Activated T-cell treated with anti-CD3 and anti-CD28 coated beads for 48 hours (primary cell): ENCODE measurements at regions not wholly inside any gene's neighbourhood (a gene's known extent, or its start where the extent isn't known, plus 50 kb on each side); places are given as distances from the start of the nearest gene placed in this dataset.

Experiments
- DNase-seq: peaks from one replicate; pipeline ENCODE4 v3.0.0-alpha.2; 2020; ENCODE audit warnings: low read depth

DNA sequence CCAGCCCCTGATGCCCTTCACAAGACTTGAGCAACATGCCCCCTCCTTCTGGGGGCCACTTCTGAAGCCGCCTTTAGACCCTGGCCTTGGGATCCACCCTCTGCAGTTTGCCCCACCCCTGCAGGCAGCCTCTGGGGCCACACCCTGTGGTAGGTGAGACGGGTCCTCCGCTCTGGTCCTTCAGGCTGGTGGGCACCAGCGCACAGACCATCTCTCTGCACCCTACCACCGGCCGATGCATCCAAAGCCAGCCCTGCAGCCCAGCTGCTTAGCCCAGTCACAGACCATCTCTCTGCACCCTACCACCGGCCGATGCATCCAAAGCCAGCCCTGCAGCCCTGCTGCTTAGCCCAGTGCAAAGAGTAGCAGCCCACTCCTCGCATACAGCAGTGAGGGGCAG is 159.3 kb upstream of the ECI2 start:
- DNase-seq, result no peak

DNA sequence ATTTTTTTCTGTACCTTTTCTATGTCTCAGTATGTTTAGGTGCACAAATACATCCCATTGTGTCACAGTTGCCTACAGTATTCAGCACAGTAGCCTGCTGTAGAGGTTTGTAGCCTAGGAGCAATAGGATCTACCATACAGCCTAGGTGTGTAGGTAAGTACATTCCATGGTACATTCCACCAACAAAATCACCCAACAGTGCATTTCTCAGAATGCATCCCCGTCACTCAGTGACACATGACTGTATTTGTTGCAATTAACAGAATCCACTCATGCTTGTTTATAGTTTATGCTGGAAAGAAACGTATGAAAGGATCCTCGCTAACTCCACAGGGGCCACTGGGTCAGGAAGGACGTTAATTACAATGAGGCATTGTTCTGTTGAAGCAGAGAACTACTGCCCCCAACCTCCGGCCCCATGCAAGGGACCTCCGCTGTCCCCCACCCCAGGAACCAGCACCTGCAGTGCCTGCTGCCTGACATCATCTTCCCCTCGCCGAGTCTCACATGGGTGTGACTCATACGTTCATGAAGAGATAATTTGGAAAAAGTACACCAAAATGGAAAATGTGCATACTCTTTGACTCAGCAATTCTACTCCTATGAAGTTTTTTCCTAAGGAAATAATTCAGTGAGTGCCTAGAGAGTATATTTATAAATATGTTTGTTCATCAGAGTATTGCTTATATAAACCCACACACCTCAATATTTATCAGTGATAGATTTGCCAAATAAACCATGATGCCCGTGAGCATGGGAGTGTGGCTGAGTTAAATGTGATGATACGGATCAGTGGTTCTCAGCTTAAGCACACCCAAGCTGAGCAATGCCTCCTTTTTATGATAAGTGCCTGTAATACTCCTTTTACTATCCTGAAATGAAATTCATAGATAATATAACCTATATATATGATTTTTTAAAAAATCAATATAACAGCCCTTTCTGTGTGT is 156.4 kb upstream of the ECI2 start:
- DNase-seq, result no peak

DNA sequence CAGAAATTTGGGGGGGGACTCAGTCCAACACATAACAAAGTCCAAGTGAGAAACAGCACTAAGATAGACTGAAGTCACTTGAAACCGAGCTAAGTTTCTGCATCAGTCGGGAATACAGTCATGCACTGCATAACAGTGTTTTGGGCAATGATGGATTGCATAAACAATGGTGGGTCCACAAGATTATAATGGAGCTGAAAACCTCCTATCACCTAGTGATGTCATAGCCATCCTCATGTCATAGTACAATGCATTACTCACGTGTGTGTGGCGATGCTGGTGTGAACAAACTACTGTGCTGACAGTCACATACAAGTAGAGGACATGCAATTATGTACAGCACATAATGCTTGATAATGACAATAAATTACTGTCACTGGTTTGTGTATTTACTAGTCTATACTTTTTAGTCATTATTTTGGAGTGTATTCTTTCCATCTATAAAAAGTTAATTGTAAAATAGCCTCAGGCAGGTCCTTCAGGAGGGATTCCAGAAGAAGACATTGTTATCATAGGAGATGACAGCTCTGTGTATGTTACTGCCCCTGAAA is 154.5 kb upstream of the ECI2 start:
- no peak for DNase-seq

DNA sequence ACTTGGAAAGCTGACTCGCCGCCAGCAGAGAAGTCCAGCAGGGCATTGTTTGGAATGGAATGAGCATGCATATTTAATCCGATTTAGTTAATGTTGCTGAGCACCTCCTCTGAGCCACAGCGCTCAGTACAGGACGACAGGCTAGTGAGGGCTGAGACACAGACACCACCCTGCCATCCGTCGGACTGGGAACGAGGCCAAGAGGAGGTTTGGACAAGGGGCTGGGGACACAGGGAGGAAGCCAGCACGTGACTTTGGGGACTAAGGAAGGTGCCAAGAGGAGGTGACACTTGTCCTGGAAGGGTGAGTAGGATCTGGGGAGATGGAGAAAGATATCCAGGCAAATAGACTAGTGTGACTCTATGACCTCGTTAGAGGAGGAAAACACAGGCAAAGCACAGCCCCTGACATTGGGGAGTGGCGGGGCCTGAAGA is 152.5 kb upstream of the ECI2 start:
- DNase-seq, result no peak

DNA sequence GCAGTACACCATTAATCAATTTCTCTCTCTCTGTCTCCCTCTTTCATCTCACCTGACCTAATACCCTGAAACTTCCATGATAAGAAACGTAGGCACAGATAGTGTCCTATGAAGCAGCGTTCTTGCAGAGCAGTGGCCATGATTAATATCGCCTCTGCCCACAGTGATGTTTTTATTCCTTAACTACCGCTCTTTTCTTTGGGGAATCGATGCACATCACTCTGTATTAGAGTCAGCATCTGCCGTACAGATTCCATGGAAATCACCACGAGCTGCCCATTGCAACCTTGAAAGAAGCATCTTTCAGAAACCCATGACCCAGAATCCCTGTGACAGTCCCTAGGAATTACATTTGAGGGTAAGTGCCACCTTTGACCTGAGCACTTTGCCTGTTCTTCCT is 152.0 kb upstream of the ECI2 start:
- DNase-seq, result no peak

DNA sequence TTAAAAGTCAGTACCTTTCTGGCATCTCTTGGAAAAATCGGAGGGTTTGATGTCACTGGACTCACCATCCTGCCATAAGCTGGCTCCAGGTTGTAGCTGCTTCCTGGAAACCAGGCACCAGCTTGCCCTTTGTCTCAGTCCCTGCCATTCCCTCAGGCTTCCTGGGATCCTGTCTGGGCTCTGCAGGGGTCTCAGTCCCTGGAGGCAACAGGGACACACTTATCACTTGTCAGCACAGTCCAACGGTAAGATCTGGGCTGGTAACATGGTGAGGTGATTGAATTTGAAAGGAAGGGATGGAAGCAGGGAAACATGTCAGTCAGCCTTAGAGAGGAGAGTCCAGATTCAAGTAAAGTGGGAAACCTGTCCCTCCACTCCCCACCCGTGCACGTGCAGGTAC is 147.6 kb upstream of the ECI2 start:
- no peak for DNase-seq

DNA sequence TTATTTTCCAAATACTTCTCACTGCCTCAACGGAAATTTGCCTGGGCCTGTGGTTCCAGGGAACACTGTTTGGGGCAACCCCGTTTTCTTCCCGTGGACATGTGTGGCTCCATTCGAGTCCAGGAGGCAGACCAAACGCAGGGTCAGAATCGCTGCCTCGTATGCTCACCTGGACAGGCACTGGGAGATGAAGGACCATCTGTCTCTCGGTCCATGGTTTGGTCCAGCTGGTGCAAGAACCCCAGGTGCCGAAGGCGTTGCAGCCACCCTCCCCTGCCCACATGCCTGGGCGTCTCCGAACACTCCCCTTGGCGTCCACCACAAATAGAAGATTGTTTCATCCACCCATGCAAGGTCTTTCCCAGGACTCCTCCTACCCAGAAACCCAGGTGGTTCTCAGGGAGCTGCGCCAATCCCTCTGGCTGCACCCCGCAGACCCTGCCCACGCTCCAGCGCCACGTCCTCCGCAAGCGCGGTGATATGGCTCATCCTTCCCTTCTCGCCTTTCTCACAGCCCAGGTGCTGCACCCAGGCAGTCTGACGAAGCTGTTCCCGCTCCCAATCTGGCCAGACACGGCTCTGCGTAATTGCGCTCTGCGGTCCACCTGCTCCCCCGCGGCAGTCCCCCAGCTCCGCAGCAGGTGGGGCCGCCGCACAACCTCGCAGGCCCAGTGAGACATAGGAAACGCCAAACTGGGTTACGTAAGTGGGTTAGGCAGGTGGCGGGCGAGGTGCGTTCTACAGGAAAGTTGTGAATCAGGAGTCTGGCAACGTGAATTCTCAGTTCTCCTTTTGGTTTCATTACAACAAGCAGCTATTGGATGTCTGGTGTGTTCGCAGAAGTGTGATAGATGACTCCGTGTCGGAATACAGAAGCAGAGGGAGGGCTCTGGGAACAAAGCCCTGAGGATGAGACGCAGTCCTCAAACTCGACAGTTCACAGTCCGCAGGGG is 146.2 kb upstream of the ECI2 start:
- peak; percentile 23 for DNase-seq

DNA sequence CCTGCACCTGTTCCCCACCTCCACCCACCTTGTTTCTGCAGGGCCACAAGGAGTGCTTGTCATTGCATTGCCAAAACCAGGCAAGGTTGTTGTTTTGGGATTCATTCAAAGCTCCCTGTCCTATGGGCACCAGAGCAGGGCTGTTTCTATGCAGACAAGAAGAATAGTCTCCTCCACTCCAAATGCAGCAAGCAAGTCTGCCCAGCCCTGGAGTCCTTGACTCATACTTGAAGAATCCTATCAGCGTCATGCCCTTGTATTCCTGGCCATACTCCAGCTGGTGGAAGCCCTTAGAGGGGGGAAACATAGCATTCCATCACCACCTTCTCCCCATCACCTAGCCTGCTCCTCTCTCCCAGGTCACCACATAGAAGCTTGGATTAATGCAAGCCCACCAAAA is 145.3 kb upstream of the ECI2 start:
- no peak for DNase-seq

DNA sequence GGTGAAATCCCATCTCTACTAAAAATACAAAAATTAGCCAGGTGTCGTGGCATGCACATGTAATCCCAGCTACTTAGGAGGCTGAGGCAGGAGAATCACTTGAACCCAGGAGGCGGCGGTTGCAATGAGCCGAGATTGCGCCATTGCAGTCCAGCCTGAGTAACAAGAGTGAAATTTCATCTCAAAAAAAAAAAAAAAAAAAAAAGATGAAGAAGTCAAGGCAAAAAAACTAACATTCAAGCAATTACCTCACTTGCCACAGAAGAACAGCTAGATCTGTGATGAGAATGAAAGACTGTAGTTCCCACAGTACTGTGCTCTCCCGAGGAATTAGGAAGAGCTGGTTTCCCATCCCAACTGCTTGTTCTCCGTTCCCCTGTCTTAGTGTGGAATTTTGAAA is 144.7 kb upstream of the ECI2 start:
- DNase-seq, result no peak

DNA sequence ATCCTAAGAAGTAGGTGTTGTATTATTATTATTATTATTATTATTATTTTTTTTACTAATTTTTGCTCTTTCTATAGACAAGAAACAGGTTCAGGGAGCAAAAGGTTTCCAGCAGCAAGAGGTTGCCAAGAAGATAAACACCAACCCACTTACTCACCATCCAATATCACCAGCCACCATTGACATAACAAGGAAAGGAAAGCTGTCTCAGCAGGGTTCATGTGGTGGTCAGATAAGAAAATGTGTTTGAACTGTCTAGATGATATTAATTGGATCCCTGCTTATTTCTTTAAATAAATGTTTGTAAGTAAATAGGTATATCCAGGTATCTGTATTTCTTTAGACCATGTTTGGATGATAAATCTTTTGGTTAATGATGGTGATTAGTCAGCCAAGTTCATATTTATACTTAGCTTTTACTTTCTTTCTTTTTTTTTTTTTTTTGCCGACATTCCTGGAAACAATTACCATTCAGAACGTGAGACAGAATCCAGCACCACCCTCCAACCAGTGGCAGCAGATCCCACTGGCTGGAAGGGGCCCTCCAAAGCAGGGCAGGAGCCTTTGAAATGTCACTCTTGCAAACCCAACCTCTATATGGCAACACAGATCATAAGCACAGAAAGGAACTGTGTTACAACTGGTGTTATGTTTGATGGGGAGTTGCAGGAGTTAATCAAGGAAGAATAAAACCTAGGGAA is 139.2 kb upstream of the ECI2 start:
- no peak for DNase-seq

DNA sequence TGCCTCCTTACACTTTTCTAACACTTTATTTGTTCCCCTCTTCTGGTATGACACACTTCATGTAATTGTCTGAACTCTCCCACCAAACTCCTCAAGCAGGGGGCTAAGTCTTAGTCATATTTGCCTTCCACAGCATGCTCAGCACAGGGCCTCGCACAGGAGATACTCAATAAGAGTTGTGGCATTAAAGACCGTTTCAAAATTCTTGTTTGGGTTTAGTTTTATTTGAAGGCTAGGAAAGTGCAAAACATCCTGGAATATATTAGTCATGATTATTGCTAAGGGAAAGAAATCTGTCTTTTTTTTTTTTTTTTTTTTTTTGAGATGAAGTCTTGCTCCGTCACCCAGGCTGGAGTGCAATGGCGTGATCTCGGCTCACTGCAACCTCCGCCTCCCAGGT is 137.6 kb upstream of the ECI2 start:
- DNase-seq, result no peak

DNA sequence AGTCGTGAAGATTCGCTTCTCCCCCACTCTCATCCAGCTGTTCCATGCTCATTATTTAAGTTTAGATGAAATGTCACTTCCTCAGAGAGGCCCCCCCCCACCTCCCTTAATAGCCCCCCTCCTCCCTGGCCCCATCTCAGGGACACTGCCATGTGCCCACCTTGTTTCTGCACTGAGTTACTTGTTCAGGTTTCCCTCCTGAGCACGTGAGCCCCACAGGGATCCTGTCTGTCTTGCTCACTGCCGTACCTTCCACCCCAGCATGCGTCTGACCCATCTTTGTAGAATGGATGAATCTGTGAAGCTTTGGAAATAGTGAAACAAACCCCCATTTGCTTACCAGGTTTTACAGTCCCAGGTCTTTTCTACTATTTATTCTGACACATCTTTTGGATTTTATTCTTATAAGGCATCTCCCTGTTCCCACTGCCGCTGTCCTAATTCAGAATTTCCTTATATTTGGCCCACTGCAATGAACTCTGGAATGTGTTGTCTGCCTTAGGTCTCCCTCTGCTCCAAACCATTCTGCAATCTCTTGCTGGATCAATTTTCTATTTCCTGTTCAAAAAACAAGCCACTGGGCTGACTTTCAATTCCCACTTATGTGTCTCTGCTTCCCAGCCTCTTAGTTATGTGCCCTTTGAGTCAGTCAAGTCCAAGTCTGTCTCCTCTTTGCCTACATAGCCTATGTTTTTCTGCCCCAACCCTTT is 136.5 kb upstream of the ECI2 start:
- no peak for DNase-seq

DNA sequence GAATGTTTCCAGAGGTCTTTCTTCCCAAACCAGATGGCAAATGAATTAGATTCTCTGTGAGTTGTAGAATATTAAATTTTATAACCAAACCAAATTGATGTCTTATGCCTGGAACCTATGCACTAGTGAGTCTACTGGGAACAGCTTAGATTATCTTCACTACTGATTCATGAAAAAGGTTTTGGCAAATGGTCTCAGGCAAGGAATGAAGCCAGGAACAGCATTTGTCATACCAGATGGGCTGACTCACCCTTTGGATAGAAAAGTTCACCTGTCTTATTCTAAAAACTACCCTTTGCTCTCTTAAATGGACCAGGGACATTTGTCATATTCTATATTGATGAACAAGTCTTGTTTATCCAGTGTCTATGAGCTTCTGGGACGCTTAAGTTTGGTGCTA is 135.4 kb upstream of the ECI2 start:
- DNase-seq, result no peak

DNA sequence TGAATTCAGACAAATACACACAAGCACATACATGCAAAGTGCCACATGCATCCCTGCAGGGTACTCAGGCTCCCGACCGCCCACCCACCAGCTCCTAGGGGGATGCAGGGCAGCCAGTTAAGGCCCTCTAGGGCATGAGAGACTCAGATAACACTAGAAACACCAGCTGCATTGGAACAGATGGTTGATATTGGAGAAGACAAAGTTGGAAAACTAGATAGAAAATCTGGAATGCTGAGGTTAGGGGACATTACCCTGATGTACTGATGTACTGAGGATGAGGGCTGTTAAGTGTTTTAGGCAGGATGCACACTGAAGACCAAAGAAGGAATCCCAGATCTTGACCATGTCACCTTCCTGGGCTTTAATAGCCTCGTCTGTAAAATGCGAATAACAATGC is 134.6 kb upstream of the ECI2 start:
- no peak for DNase-seq

DNA sequence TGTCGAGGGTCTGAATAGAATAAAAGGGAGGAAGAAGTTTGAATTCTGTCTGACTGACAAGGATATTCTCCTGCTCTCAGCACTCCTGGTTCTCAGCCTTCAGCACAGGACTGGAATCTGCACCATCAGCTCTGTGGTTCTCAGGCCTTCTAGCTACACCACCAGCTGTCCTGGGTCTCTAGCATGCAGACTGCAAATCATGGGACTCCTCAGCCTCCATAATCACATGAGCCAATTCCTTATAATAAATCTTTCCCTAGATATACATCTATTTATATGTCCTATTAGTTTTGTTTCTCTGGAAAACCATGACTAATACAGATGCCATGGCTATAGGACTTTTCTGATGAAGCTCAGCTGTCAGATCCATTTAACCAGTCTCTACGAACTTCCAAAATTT is 132.8 kb upstream of the ECI2 start:
- no peak for DNase-seq

DNA sequence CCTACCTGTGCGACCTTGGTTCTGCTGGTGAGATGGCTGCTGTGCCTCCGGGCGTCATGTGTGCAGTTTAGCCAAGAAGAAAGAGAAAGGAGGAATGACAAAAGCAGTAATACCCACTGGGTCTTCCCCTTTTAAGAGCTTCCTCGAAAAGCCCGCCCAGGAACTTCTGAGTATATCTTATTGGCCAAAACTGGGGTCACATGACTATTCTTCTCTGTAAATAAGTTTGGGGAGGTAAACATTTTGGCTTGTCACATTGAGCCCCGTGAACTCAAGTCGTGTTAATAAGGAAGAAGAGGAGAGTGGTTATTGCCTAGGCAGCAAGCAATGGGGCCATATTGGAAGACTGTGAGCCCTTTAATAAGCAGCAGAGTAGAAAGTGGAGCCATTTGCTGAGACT is 130.4 kb upstream of the ECI2 start:
- no peak for DNase-seq

DNA sequence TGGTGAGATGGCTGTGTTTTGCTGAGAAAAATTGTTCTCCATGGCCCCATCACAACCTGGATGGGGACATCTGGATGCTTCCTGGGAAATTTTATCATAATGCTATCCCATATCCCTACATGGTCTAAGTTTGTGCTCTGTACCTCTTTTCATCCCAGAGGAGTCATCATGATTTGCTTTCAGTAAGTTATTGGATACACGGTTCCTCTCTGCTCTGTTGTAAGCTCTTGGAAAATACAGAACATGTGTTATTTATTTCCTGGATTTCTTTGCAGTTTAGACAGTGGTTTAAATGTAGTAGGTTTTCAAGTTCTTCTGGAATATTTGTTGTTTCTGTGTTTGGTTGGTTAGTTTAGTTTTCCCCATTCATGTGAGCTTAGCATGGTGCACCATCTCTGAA is 129.2 kb upstream of the ECI2 start:
- DNase-seq, result no peak

DNA sequence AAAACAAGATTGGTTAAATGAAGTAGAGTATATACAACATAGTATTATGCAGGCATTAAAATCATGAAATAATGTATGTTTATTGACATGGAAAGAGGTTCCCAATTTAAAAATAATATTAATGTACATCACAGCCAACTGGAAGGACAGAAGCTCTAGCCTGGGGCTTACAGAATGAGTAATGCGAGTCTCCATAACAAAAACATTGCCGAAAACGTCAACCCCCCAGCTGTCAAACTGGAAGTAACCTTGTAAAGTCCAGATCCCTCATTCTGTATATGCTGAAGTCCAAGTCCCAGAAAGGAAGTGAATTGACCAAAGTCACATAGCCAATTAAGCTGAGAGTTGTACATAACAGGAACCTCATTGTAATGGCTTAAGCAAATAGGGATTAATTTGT is 128.7 kb upstream of the ECI2 start:
- DNase-seq, result no peak

DNA sequence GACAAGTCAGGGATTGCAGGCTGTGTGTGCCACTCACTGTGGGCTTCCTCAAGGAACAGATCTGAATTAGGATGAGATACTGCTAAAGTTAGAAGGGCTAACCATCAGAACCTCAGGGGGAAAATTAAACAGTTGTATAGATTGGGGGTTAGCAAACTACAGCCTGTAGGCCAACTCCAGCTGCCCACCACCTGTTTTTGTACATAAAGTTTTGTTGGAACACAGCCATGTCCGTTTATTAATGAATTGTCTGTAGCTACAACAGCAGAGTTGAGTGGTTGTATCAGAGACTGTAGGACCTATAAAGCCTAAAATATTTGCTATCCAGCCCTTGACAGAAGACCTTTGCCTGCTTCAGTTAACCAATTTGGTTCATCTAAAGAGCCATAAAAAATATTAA is 127.2 kb upstream of the ECI2 start:
- DNase-seq, result no peak

DNA sequence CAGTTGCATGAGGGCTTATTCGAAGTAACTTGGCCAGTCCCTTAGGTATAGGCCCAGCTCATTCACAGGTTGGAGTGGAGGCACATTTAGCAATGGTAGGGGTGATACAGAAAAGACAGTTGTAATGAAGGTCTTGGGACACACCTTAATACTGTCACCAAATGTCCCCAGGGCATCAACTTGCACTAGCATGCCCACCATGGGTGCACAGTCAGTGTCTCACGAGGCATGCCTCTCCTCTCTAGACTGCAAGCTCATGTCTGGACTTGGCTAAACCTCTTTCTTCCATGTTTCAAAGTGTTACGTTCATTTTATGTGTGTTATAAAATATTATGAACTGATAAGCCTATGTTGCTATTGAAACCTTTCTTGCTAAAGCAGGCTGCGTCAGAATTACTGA is 124.0 kb upstream of the ECI2 start:
- DNase-seq, result no peak

DNA sequence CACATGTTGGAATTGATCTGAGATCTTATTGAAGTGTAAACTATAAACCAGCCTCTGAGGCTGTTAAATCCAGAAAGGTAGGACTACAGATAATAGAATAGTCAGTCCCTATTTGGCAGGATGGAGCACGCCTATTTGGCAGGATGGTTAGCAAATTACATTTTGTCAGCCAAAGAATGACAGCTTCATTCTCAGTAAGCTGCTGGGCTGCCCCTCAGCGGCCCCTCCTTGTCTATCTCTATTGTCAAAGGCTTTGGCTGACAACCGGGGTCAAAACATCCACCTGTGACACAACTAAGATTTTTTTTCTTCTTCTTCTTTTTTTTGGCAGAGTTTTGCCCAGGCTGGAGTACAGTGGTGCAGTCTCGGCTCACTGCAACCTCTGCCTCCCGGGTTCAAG is 123.4 kb upstream of the ECI2 start:
- DNase-seq, result no peak
